ENCODE measurements at regions not wholly inside any gene's neighbourhood (a gene's known extent, or its start where the extent isn't known, plus 50 kb on each side); places are given as distances from the start of the nearest gene placed in this dataset.

DNA sequence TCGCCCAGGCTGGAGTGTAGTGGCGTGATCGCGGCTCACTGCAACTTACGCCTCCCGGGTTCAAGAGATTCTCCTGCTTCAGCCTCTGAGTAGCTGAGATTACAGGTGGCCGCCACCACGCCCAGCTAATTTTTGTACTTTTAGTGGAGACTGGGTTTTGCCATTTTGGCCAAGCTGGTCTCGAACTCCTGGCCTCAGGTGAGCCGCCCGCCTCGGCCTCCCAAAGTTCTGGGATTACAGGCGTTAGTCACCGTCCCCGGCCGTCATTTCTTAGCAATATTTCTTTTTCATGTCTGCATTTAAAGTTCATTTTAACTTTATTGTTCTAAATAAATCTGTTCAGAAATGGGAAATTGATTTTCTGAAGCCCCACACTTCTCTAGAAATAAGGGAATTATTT is 597.3 kb upstream of the DDX18 start:
- H3K9me3 Mint-ChIP-seq = no peaks in the 10 kb centered on the region
- H3K27ac Mint-ChIP-seq = no peak overlapping the region
- TF ChIP-seq, protein P1, sequence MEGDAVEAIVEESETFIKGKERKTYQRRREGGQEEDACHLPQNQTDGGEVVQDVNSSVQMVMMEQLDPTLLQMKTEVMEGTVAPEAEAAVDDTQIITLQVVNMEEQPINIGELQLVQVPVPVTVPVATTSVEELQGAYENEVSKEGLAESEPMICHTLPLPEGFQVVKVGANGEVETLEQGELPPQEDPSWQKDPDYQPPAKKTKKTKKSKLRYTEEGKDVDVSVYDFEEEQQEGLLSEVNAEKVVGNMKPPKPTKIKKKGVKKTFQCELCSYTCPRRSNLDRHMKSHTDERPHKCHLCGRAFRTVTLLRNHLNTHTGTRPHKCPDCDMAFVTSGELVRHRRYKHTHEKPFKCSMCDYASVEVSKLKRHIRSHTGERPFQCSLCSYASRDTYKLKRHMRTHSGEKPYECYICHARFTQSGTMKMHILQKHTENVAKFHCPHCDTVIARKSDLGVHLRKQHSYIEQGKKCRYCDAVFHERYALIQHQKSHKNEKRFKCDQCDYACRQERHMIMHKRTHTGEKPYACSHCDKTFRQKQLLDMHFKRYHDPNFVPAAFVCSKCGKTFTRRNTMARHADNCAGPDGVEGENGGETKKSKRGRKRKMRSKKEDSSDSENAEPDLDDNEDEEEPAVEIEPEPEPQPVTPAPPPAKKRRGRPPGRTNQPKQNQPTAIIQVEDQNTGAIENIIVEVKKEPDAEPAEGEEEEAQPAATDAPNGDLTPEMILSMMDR (IDR thresholded peaks at IDR 0.05; ENCODE audit: unreplicated experiment in 3 of 3) = no peak

GRCh38 chr2:117222809-117223208 is 591.7 kb upstream of the DDX18 start:
- Mint-ChIP-seq H3K27ac (no peak overlapping the region), H3K9me3 (peaks cover 16% of the 10 kb centered on the region), H3K36me3 (ENCODE audit: low read depth) (no peaks in the 10 kb centered on the region), H3K4me3 (no peak overlapping the region), H3K4me1 (no peaks in the 10 kb centered on the region), H3K27me3 (ENCODE audit: low read depth) (no peaks in the 10 kb centered on the region)
- TF ChIP-seq, protein P1 (IDR thresholded peaks at IDR 0.05; ENCODE audit: unreplicated experiment in 3 of 3) = no peak

More for the DNA sequence above, 597.3 kb upstream of the DDX18 start:
- no peaks in the 10 kb centered on the region for H3K4me1 Mint-ChIP-seq
- no peaks in the 10 kb centered on the region for H3K27me3 Mint-ChIP-seq (ENCODE audit: low read depth)
- H3K4me3 Mint-ChIP-seq = no peak overlapping the region
- H3K36me3 Mint-ChIP-seq (ENCODE audit: low read depth) = no peaks in the 10 kb centered on the region

- H3K27ac Mint-ChIP-seq = no peak overlapping the region
Observed at GRCh38 chr2:117232305-117232704, 582.2 kb upstream of the DDX18 start.

DNA sequence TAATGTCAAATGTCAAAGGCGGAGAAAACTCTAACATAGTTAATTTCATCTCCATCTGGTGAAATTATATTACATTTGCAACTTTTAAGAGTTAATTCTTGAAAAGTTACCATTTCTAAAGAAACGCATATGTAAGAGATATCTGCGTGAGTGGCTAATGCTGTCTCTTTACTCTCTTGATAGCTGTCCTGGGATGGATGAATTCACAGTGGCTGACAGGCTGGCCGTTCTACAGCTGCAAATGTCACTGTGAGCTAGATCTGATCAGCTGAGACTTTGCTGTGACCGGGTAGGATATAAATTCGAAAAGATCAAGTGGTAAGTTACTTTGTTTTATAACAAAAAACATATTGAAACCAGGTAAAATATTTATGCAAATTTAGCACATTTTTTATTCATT is 557.1 kb upstream of the DDX18 start:
- Mint-ChIP-seq H3K9me3 (peaks cover 16% of the 10 kb centered on the region), H3K36me3 (ENCODE audit: low read depth) (no peaks in the 10 kb centered on the region), H3K4me1 (no peaks in the 10 kb centered on the region), H3K4me3 (no peak overlapping the region), H3K27ac (no peak overlapping the region), H3K27me3 (ENCODE audit: low read depth) (no peaks in the 10 kb centered on the region)
- TF ChIP-seq, protein P1 (IDR thresholded peaks at IDR 0.05; ENCODE audit: unreplicated experiment in 3 of 3) = no peak

More at GRCh38 chr2:117232305-117232704, 582.2 kb upstream of the DDX18 start:
- Mint-ChIP-seq H3K27me3 (ENCODE audit: low read depth) (no peaks in the 10 kb centered on the region), H3K9me3 (peaks cover 54% of the 10 kb centered on the region), H3K36me3 (ENCODE audit: low read depth) (no peaks in the 10 kb centered on the region), H3K4me3 (no peak overlapping the region), H3K4me1 (no peaks in the 10 kb centered on the region)
- TF ChIP-seq, protein P1 (IDR thresholded peaks at IDR 0.05; ENCODE audit: unreplicated experiment in 3 of 3) = no peak

DNA sequence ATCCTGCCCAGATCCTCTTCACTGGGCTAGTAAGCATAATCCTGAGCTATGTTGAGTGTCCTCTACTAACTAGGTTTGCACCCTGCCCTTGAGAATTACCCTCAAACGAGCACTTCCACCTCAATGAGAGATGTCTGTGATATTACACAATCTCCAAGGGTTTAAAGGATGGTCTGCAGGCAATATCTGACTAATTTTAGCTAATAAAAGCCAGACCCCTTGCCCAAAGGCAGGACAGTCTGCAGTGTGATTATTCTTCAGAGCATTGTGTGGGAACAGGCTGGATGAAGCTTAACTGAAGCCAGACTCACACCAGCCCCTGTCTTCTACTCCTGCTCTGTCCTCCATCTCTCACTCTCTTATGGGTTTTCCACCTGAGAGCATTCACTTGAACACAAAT is 544.9 kb upstream of the DDX18 start:
- peaks cover 7% of the 10 kb centered on the region for H3K4me1 Mint-ChIP-seq

DNA sequence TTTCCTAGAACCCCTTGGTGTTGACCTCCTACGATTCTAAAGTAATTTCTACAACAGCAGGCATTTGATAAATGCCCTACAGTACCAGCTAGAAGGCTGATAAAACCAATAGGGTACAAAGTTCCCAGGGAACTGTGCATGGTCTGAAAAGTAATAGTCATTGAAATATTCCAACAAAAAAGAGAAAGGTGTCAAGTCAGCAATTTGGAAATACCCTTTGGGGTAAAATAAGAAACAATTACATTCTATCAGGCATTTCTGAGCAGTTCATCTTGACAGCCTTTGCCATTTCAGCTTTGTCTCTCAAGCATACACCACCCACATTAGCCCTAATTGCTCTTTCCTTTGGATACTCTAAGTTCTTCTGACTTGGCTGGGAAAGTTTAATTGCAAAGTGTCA is 542.9 kb upstream of the DDX18 start:
- TF ChIP-seq, protein P1 (IDR thresholded peaks at IDR 0.05; ENCODE audit: unreplicated experiment in 3 of 3) = no peak
- no peaks in the 10 kb centered on the region for H3K27me3 Mint-ChIP-seq (ENCODE audit: low read depth)
- peaks cover 2% of the 10 kb centered on the region for H3K9me3 Mint-ChIP-seq
- H3K4me3 Mint-ChIP-seq = no peak overlapping the region
- H3K36me3 Mint-ChIP-seq (ENCODE audit: low read depth) = peaks cover 3% of the 10 kb centered on the region
- H3K4me1 Mint-ChIP-seq = peaks cover 7% of the 10 kb centered on the region
- H3K27ac Mint-ChIP-seq = no peak overlapping the region

More for the DNA sequence above, 544.9 kb upstream of the DDX18 start:
- no peaks in the 10 kb centered on the region for H3K27me3 Mint-ChIP-seq (ENCODE audit: low read depth)
- H3K27ac Mint-ChIP-seq = no peak overlapping the region
- TF ChIP-seq, protein P1 (IDR thresholded peaks at IDR 0.05; ENCODE audit: unreplicated experiment in 3 of 3) = no peak
- peaks cover 5% of the 10 kb centered on the region for H3K9me3 Mint-ChIP-seq
- no peak overlapping the region for H3K4me3 Mint-ChIP-seq
- peaks cover 6% of the 10 kb centered on the region for H3K36me3 Mint-ChIP-seq (ENCODE audit: low read depth)

Data from nephron (organoid).